Body of pancreas (tissue), 4 donors: ENCODE measurements at regions not wholly inside any gene's neighbourhood (a gene's known extent, or its start where the extent isn't known, plus 50 kb on each side); places are given as distances from the start of the nearest gene placed in this dataset.

ENCODE experiments used
- ATAC-seq: fragments of 150-250 bp; one replicate; pipeline ENCODE4 v1.9.1; 2016
- DNase-seq, 4 donors: peaks; one replicate each; pipeline ENCODE4 v3.0.0-alpha.2; 2019
- H3K27ac ChIP-seq, 4 donors: fragments of 200-600 bp; sonication (generic); 1 replicate in 3 of 4; 2 replicates in 1 of 4; pipeline versions ENCODE4 v1.5.1 to v1.6.1; 2016 to 2019; ENCODE audit warnings: mild to moderate bottlenecking in 1 of 4, mixed read lengths in 1 of 4, moderate library complexity in 1 of 4
- H3K27me3 ChIP-seq, 2 donors: fragments of 200-600 bp; sonication (generic); one replicate each; pipeline ENCODE4 v1.6.0; 2016; ENCODE audit warnings: mild to moderate bottlenecking in 1 of 2
- H3K36me3 ChIP-seq, 2 donors: fragments of 200-600 bp; sonication (generic); replicated peaks in 1 of 2; 2 replicates each; pipeline ENCODE4 v1.5.1; 2016; ENCODE audit warnings: low read depth in 2 of 2; ENCODE audit not compliant: insufficient read depth in 1 of 2
- H3K4me1 ChIP-seq: fragments of 200-600 bp; sonication (generic); one replicate; pipeline ENCODE4 v1.6.0; 2016
- H3K4me3 ChIP-seq, 2 donors: fragments of 200-600 bp; sonication (generic); 1 replicate in 1 of 2; 2 replicates in 1 of 2; pipeline ENCODE4 v1.5.1; 2016 to 2019
- H3K9me3 ChIP-seq, 3 donors: fragments of 200-600 bp; sonication (generic); 1 replicate in 2 of 3; 2 replicates in 1 of 3; pipeline ENCODE4 v1.5.1; 2016
- CTCF ChIP-seq, 7 experiments: fragments of 450-650 bp in 4 of 7; fragments of 200-600 bp in 3 of 7; sonication (generic) in 3 of 7; IDR thresholded peaks; one replicate each; pipeline ENCODE4 v1.5.1; 2016 to 2019; ENCODE audit warnings: antibody characterized with exemption in 7 of 7
- POLR2A ChIP-seq, 3 donors: fragments of 450-650 bp; IDR thresholded peaks; one replicate each; pipeline ENCODE4 v1.6.1; 2016; ENCODE audit warnings: antibody characterized with exemption in 3 of 3, mild to moderate bottlenecking in 2 of 3
- WGBS, 2 donors: methylation state at CpG; one replicate each; pipeline ENCODE4 v1.1.5; 2017; 5-methylcytosine and 5-hydroxymethylcytosine counted together
- intact Hi-C: fragments of 100-400 bp; cut with DNase I; formaldehyde crosslinking; loops from one replicate; pipeline ENCODE4 v1.15.1; 2023

DNA sequence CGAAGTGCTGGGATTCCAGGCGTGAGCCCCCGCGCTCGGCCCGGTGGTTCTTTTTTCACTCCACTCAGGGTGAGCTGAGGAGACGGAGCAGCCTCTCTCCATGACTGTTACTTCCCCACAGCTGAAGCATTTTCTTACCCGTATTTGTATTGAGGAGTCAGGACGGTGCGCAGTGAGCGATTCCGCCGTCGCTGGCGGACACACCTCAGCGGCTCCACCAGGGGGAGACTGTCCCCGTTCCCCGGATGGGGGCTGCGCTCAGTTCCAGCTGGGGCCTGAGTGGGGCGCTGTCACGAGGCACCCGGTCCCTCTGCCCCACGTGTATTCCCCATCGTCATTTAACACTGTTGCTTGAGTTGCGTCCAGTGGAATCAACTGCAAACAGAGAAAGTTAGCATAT is 844.0 kb upstream of the FRG1 start:
- Histone ChIP-seq H3K4me3 (no peak overlapping the region), H3K27ac (no peak overlapping the region), H3K36me3 (no peaks in the 10 kb centered on the region), H3K9me3 (no peaks in the 10 kb centered on the region), H3K4me1 (no peaks in the 10 kb centered on the region), H3K27me3 (no peaks in the 10 kb centered on the region)
- 86 to 87% methylated on average over 24 to 25 of the region's 25 CpGs for WGBS, 2 donors
- TF ChIP-seq CTCF (IDR thresholded peaks at IDR 0.05) = no peak
- TF ChIP-seq POLR2A (IDR thresholded peaks at IDR 0.05) = no peak
- ATAC-seq (no peak), DNase-seq (no peak)
- intact Hi-C loops = no loop called here

- no peaks in the 10 kb centered on the region for H3K9me3 ChIP-seq
- WGBS, 2 donors = 63 to 69% methylated on average over 16 of the region's 16 CpGs
- intact Hi-C loops = no loop called here
- TF ChIP-seq POLR2A (IDR thresholded peaks at IDR 0.05) (no peak), CTCF (IDR thresholded peaks at IDR 0.05) (no peak)
- no peak overlapping the region for H3K4me3 ChIP-seq
- ATAC-seq (no peak), DNase-seq (no peak)
- H3K36me3 ChIP-seq = no peaks in the 10 kb centered on the region
- H3K4me1 ChIP-seq = no peaks in the 10 kb centered on the region
- no peaks in the 10 kb centered on the region for H3K27me3 ChIP-seq
- H3K27ac ChIP-seq = no peak overlapping the region
Measured at GRCh38 chr4:189098932-189099696, 841.6 kb upstream of the FRG1 start.

GRCh38 chr4:189113389-189113888 is 827.2 kb upstream of the FRG1 start:
- intact Hi-C loops = no loop called here
- no peak for DNase-seq
- Histone ChIP-seq H3K9me3 (no peaks in the 10 kb centered on the region), H3K36me3 (no peaks in the 10 kb centered on the region), H3K4me1 (no peaks in the 10 kb centered on the region), H3K27ac (no peak overlapping the region), H3K27me3 (no peaks in the 10 kb centered on the region), H3K4me3 (no peak overlapping the region)
- no peak for ATAC-seq
- TF ChIP-seq POLR2A (IDR thresholded peaks at IDR 0.05) (no peak), CTCF (IDR thresholded peaks at IDR 0.05) (no peak)
- WGBS, 2 donors = 79 to 81% methylated on average over 11 of the region's 11 CpGs

DNA sequence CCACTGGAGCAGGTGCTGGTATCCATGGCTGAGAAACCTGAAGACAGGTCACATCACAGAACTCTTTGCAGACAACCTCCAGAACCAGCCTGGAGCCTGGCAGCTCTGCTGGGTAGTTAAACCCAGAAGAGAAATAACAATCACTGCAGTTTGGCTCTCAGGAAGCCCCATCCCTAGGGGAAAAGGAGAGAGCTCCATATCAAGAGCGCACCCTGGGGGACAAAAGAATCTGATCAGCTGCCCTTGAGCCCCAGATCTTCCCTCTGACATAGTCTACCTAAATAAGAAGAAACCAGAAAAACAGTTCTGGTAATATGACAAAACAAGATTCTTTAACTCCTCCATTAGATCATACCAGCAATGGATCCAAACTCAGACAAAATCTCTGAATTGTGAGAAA is 823.2 kb upstream of the FRG1 start:
- H3K36me3 ChIP-seq = no peaks in the 10 kb centered on the region
- ATAC-seq = no peak
- intact Hi-C loops = no loop called here

More for the DNA sequence above, 823.2 kb upstream of the FRG1 start:
- Histone ChIP-seq H3K27me3 (no peaks in the 10 kb centered on the region), H3K9me3 (no peaks in the 10 kb centered on the region), H3K4me3 (no peak overlapping the region), H3K27ac (no peak overlapping the region), H3K4me1 (no peaks in the 10 kb centered on the region)
- WGBS, 2 donors = 82 to 90% methylated on average over 1 of the region's 1 CpG
- TF ChIP-seq POLR2A (IDR thresholded peaks at IDR 0.05) (no peak), CTCF (IDR thresholded peaks at IDR 0.05) (no peak)
- no peak for DNase-seq
